Left ventricle myocardium inferior (tissue), 1 donor: ENCODE measurements at regions not wholly inside any gene's neighbourhood (a gene's known extent, or its start where the extent isn't known, plus 50 kb on each side); places are given as distances from the start of the nearest gene placed in this dataset.

ENCODE experiments used
- DNase-seq: peaks from one replicate; pipeline ENCODE4 v3.0.0-alpha.2; 2020
- H3K27ac ChIP-seq: fragments of 200-600 bp; replicated peaks from 2 replicates; pipeline ENCODE4 v1.8.0; 2021
- H3K27me3 ChIP-seq: fragments of 200-600 bp; 2 replicates; pipeline ENCODE4 v1.8.0; 2021; ENCODE audit warnings: low read depth
- H3K36me3 ChIP-seq: fragments of 200-600 bp; 2 replicates; pipeline ENCODE4 v1.8.0; 2021
- H3K4me1 ChIP-seq: fragments of 200-600 bp; 2 replicates; pipeline ENCODE4 v1.8.0; 2021
- H3K4me3 ChIP-seq: fragments of 200-600 bp; 2 replicates; pipeline ENCODE4 v1.8.0; 2021; ENCODE audit warnings: mild to moderate bottlenecking, moderate library complexity
- H3K9me3 ChIP-seq: fragments of 200-600 bp; replicated peaks from 2 replicates; pipeline ENCODE4 v1.8.0; 2021
- intact Hi-C: fragments of 100-400 bp; cut with micrococcal nuclease; formaldehyde crosslinking; loops from one replicate; pipeline ENCODE4 v1.11.0; 2022
- TF ChIP-seq, protein P1 (sequence below): fragments of 200-600 bp; IDR thresholded peaks from 2 replicates; pipeline ENCODE4 v1.8.0; 2021; ENCODE audit warnings: antibody characterized with exemption, mild to moderate bottlenecking, borderline replicate concordance
- donor health status: DM: no; HTN: yes; CAD: no; lungs with severe emphysema.

DNA sequence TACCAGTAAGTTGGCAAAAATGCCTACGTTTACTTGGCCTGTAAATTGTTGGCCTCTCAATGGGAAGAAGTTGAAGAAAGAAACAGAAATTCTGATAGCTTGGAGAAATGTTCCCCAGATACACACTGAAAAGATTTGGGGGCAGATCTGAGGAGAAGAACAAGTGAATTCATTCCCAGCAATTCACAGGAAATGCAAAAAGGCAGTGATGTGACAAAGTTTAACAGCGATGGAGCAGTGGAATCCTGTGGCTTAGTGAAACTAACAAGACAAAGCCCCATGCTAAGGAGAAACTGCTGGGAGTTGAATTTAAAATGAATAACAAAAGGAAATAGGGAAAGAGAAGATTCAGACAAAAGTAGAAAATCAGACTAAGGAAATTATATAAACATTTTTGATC lies 213.2 kb upstream of the EDIL3 start:
- intact Hi-C loops = no loop called here
- H3K9me3 ChIP-seq = no peaks in the 10 kb centered on the region
- no peak overlapping the region for H3K27ac ChIP-seq
- TF ChIP-seq, protein P1, sequence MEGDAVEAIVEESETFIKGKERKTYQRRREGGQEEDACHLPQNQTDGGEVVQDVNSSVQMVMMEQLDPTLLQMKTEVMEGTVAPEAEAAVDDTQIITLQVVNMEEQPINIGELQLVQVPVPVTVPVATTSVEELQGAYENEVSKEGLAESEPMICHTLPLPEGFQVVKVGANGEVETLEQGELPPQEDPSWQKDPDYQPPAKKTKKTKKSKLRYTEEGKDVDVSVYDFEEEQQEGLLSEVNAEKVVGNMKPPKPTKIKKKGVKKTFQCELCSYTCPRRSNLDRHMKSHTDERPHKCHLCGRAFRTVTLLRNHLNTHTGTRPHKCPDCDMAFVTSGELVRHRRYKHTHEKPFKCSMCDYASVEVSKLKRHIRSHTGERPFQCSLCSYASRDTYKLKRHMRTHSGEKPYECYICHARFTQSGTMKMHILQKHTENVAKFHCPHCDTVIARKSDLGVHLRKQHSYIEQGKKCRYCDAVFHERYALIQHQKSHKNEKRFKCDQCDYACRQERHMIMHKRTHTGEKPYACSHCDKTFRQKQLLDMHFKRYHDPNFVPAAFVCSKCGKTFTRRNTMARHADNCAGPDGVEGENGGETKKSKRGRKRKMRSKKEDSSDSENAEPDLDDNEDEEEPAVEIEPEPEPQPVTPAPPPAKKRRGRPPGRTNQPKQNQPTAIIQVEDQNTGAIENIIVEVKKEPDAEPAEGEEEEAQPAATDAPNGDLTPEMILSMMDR = no peak
- no peak for DNase-seq
- H3K27me3 ChIP-seq = no peaks in the 10 kb centered on the region
- H3K4me1 ChIP-seq = no peaks in the 10 kb centered on the region
- H3K36me3 ChIP-seq = no peaks in the 10 kb centered on the region
- no peak overlapping the region for H3K4me3 ChIP-seq

- TF ChIP-seq, protein P1 = no peak
- no peaks in the 10 kb centered on the region for H3K4me1 ChIP-seq
- DNase-seq = no peak
- no peaks in the 10 kb centered on the region for H3K36me3 ChIP-seq
- H3K4me3 ChIP-seq = no peak overlapping the region
- no peaks in the 10 kb centered on the region for H3K9me3 ChIP-seq
- intact Hi-C loops = no loop called here
- no peak overlapping the region for H3K27ac ChIP-seq
- no peaks in the 10 kb centered on the region for H3K27me3 ChIP-seq
These were observed 205.9 kb upstream of the EDIL3 start for GRCh38 chr5:84590629-84591028.

DNA sequence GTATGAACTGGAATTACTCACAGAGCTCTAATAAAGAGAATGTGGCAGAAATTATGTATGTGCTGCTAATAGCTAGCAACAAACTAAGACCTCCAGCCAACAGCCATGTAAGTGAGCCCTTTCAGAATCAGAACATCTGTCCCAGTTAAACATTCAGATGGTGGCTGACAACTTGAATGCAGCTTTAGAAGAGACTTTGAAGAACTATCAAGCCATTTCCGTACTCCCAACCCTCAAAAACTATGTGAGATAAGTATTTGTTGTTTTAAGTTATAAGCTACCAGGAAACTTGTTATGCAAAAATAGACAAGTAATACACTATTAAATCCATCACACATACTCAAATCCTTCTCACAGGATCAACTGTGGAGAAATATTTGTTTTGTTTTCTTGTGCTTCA lies 205.2 kb upstream of the EDIL3 start:
- Histone ChIP-seq H3K36me3 (no peaks in the 10 kb centered on the region), H3K9me3 (no peaks in the 10 kb centered on the region), H3K27me3 (no peaks in the 10 kb centered on the region), H3K4me3 (no peak overlapping the region), H3K4me1 (no peaks in the 10 kb centered on the region), H3K27ac (no peak overlapping the region)
- DNase-seq = no peak
- intact Hi-C loops = no loop called here
- TF ChIP-seq, protein P1 = no peak

GRCh38 chr5:84585218-84585617 lies 200.5 kb upstream of the EDIL3 start:
- no peaks in the 10 kb centered on the region for H3K4me1 ChIP-seq
- TF ChIP-seq, protein P1 = no peak
- peaks cover 4% of the 10 kb centered on the region for H3K9me3 ChIP-seq
- no peaks in the 10 kb centered on the region for H3K27me3 ChIP-seq
- no peak overlapping the region for H3K27ac ChIP-seq
- no peak overlapping the region for H3K4me3 ChIP-seq
- intact Hi-C loops = no loop called here
- H3K36me3 ChIP-seq = no peaks in the 10 kb centered on the region
- no peak for DNase-seq

GRCh38 chr5:84578226-84578625 lies 193.5 kb upstream of the EDIL3 start:
- Histone ChIP-seq H3K4me1 (no peaks in the 10 kb centered on the region), H3K4me3 (no peak overlapping the region), H3K27me3 (no peaks in the 10 kb centered on the region), H3K36me3 (no peaks in the 10 kb centered on the region), H3K9me3 (peaks cover 2% of the 10 kb centered on the region), H3K27ac (no peak overlapping the region)
- intact Hi-C loops = no loop called here
- TF ChIP-seq, protein P1 = no peak
- no peak for DNase-seq
